ENCODE measurements at regions not wholly inside any gene's neighbourhood (a gene's known extent, or its start where the extent isn't known, plus 50 kb on each side); places are given as distances from the start of the nearest gene placed in this dataset.

DNA sequence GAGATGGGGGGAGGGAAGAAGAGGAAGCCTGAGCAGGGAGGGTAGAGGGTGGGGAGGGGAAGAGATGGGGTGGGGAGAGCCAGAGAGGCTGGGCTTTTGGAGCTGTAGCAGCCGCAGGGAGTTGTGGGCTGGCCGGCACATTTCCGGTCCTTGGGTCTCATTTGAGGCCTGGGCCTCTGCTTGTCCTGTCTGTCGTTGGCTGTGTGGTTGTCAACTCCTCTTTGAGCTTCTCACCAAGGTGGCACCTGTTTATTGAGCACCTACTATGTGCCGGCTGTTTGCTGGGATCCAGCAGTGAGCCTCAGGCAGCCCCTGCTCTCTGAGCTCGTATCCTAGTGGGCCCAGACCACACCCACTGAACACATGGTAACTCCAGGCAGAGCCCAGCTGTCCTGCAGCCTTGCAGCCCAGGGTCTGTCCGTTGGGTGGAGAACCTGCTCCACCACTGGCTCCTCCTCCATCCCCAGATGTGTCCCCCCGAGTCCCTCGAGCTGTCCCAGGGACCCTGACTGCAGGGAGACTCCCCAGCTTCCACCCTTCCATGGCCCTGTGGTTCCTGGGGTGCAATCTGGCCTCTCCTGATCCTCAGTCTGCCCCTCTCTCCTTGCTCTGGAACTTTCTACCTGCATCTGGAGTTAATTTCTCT, 164.9 kb downstream of the IRF8 start:
- TF ChIP-seq, protein P1, sequence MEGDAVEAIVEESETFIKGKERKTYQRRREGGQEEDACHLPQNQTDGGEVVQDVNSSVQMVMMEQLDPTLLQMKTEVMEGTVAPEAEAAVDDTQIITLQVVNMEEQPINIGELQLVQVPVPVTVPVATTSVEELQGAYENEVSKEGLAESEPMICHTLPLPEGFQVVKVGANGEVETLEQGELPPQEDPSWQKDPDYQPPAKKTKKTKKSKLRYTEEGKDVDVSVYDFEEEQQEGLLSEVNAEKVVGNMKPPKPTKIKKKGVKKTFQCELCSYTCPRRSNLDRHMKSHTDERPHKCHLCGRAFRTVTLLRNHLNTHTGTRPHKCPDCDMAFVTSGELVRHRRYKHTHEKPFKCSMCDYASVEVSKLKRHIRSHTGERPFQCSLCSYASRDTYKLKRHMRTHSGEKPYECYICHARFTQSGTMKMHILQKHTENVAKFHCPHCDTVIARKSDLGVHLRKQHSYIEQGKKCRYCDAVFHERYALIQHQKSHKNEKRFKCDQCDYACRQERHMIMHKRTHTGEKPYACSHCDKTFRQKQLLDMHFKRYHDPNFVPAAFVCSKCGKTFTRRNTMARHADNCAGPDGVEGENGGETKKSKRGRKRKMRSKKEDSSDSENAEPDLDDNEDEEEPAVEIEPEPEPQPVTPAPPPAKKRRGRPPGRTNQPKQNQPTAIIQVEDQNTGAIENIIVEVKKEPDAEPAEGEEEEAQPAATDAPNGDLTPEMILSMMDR (IDR thresholded peaks at IDR 0.05; ENCODE audit: low read length): no peak
- no peak for TF ChIP-seq EZH2 (optimal IDR thresholded peaks at IDR 0.05; ENCODE audit: low read depth, low read length)
